ENCODE measurements at regions not wholly inside any gene's neighbourhood (a gene's known extent, or its start where the extent isn't known, plus 50 kb on each side); places are given as distances from the start of the nearest gene placed in this dataset.

DNA sequence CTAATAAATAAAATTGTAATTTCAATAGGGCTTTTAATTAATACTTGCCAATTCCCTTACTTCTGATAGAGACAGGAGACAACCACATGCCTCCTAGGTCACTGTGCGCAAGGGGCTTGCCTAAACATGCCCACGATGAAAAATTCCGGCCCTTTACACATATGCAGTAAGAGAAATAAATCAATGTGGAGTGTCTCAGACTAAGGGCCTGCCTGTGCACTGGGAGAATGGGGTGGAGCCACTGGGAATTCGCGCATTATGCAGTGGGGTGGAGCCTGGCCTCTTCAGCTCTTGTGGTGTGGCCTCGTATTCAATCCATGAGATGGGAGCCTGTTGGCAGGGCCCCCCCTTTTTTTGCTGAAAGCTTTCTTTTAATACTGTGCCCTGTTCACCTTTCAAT lies 484.5 kb downstream of the PDGFC start:
- DNase-seq (ENCODE audit: low read depth, low spot score) (no peak), FAIRE-seq (no peak)
- H3K9me3 ChIP-seq (replicated peaks; ENCODE audit: control insufficient read depth, insufficient read depth, low read length), result no peaks in the 10 kb centered on the region
- no peaks in the 10 kb centered on the region for H3K36me3 ChIP-seq (ENCODE audit: control insufficient read depth in 2 of 2, extremely low read depth in 1 of 2, insufficient read depth in 2 of 2, low read length in 2 of 2)
- TF ChIP-seq POLR2AphosphoS5 (IDR thresholded peaks at IDR 0.05; ENCODE audit: insufficient read depth, low read depth, low read length) (no peak), JUN (IDR thresholded peaks at IDR 0.05; ENCODE audit: borderline replicate concordance, insufficient read depth, insufficient read length, low read depth) (no peak), POLR2A (IDR thresholded peaks at IDR 0.05; ENCODE audit: low read depth, low read length) (no peak)
- no peak overlapping the region for H3K9ac ChIP-seq (replicated peaks; ENCODE audit: extremely low read depth, insufficient read depth, low read length)
- no peak overlapping the region for H3K27ac ChIP-seq (ENCODE audit: insufficient read depth, low read depth, low read length)
- no peaks in the 10 kb centered on the region for H3K4me1 ChIP-seq (ENCODE audit: control insufficient read depth, extremely low read depth, insufficient read depth, low read length)
- H3K4me3 ChIP-seq (replicated peaks in 1 of 3; ENCODE audit: insufficient read depth in 1 of 3, low read depth in 1 of 3, low read length in 3 of 3), result no peak overlapping the region
- POLR2A ChIA-PET, result no interaction called here
- intact Hi-C loops (cut with micrococcal nuclease), result no loop called here
- dilution Hi-C loops (cut with MboI; ENCODE audit: extremely low pct_ligation_motif_present, low sequenced_read_pairs), result no loop called here
- no peaks in the 10 kb centered on the region for H4K20me1 ChIP-seq (replicated peaks; ENCODE audit: control insufficient read depth, extremely low read depth, insufficient read depth, low read length)
- no peaks in the 10 kb centered on the region for H3K79me2 ChIP-seq (ENCODE audit: control insufficient read depth, insufficient read depth, low read length)
- no TSS peak for BruUV-seq (replicated peaks)
- no peak overlapping the region for H3K4me2 ChIP-seq (ENCODE audit: insufficient read depth, low read length)
- no peak overlapping the region for H2AFZ ChIP-seq (ENCODE audit: low read depth, low read length)
- no peaks in the 10 kb centered on the region for H3K27me3 ChIP-seq (ENCODE audit: control insufficient read depth in 2 of 2, insufficient read depth in 2 of 2, low read length in 2 of 2)
- no peaks in the 10 kb centered on the region for H3K9me1 ChIP-seq (replicated peaks; ENCODE audit: control insufficient read depth, extremely low read depth, insufficient read depth, low read length)
- CTCF ChIA-PET, result interaction anchor here (1.6 kb wide), 1 partner anchor 9 kb away, joined by 4 read pairs; no protein-coding TSS in a partner anchor

DNA sequence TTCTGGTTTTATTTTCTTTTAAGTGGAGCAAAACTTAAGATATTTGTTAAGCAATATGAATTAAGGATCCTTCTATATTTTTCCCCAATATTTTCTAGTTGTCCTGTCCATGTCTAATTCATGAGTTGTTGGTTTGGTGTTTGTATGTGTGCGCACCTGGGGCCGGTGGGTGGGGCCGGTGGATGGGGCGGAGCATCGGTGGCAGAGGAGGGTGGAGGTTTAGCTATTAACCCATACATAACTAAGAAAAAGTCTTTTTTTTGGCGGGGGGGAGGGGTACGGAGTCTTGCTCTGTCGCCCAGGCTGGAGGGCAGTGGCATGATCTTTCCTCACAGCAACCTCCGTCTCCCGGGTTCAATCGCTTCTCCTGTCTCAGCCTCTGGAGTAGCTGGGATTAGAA lies 489.8 kb downstream of the PDGFC start:
- H3K79me2 ChIP-seq (ENCODE audit: control insufficient read depth, insufficient read depth, low read length), result no peaks in the 10 kb centered on the region
- no TSS peak for BruUV-seq (replicated peaks)
- TF ChIP-seq FOS (IDR thresholded peaks at IDR 0.05; ENCODE audit: borderline replicate concordance, insufficient read depth, low read length), result no peak
- TF ChIP-seq JUN (IDR thresholded peaks at IDR 0.05; ENCODE audit: borderline replicate concordance, insufficient read depth, insufficient read length, low read depth), result no peak
- TF ChIP-seq, protein P1, sequence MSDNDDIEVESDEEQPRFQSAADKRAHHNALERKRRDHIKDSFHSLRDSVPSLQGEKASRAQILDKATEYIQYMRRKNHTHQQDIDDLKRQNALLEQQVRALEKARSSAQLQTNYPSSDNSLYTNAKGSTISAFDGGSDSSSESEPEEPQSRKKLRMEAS (IDR thresholded peaks at IDR 0.05; ENCODE audit: insufficient read depth, insufficient read length), result no peak
- no peak for TF ChIP-seq POLR2A (IDR thresholded peaks at IDR 0.05; ENCODE audit: low read depth, low read length)
- no peak for TF ChIP-seq GATA2 (IDR thresholded peaks at IDR 0.05; ENCODE audit: insufficient read depth, insufficient read length, low read depth, low read length)
- TF ChIP-seq POLR2AphosphoS5 (IDR thresholded peaks at IDR 0.05; ENCODE audit: insufficient read depth, low read depth, low read length), result no peak
- TF ChIP-seq EZH2 (IDR thresholded peaks at IDR 0.05; ENCODE audit: borderline replicate concordance, low read depth, low read length, severe bottlenecking), result no peak
- intact Hi-C loops (cut with micrococcal nuclease), result no loop called here
- peaks cover 3% of the 10 kb centered on the region for H3K4me1 ChIP-seq (ENCODE audit: control insufficient read depth, extremely low read depth, insufficient read depth, low read length)
- H3K4me3 ChIP-seq (replicated peaks in 1 of 3; ENCODE audit: insufficient read depth in 1 of 3, low read depth in 1 of 3, low read length in 3 of 3), result no peak overlapping the region
- no peaks in the 10 kb centered on the region for H4K20me1 ChIP-seq (replicated peaks; ENCODE audit: control insufficient read depth, extremely low read depth, insufficient read depth, low read length)
- no peak overlapping the region for H3K4me2 ChIP-seq (ENCODE audit: insufficient read depth, low read length)
- H2AFZ ChIP-seq (ENCODE audit: low read depth, low read length), result no peak overlapping the region
- ChIA-PET POLR2A (no interaction called here), CTCF (interaction anchor here (0.6 to 1.5 kb wide), 2 partner anchors 468 to 772 kb away, joined by 3 read pairs; no protein-coding TSS in a partner anchor)
- H3K27me3 ChIP-seq (ENCODE audit: control insufficient read depth in 2 of 2, insufficient read depth in 2 of 2, low read length in 2 of 2), result no peaks in the 10 kb centered on the region
- H3K36me3 ChIP-seq (ENCODE audit: control insufficient read depth in 2 of 2, extremely low read depth in 1 of 2, insufficient read depth in 2 of 2, low read length in 2 of 2), result no peaks in the 10 kb centered on the region
- no peak overlapping the region for H3K9ac ChIP-seq (replicated peaks; ENCODE audit: extremely low read depth, insufficient read depth, low read length)
- no peaks in the 10 kb centered on the region for H3K9me1 ChIP-seq (replicated peaks; ENCODE audit: control insufficient read depth, extremely low read depth, insufficient read depth, low read length)
- DNase-seq (ENCODE audit: low read depth, low spot score) (no peak), FAIRE-seq (no peak)
- no peak overlapping the region for H3K27ac ChIP-seq (ENCODE audit: insufficient read depth, low read depth, low read length)
- H3K9me3 ChIP-seq (replicated peaks; ENCODE audit: control insufficient read depth, insufficient read depth, low read length), result no peaks in the 10 kb centered on the region
- dilution Hi-C loops (cut with MboI; ENCODE audit: extremely low pct_ligation_motif_present, low sequenced_read_pairs), result no loop called here

Data from endothelial cell of umbilical vein (primary cell).